A549 (cell line): ENCODE measurements at regions not wholly inside any gene's neighbourhood (a gene's known extent, or its start where the extent isn't known, plus 50 kb on each side); places are given as distances from the start of the nearest gene placed in this dataset.

Experiments
- ATAC-seq, 2 experiments: fragments of 200-7000 bp in 1 of 2; fragments of >200 bp in 1 of 2; cut with Nextera tagmentation in 1 of 2; cut with Tn5 transposase in 1 of 2; 3 replicates each; pipeline versions ENCODE4 v1.8.0 to v1.9.1; 2018 to 2020; ENCODE audit warnings: mild to moderate bottlenecking in 1 of 2, moderate library complexity in 1 of 2
- CTCF ChIA-PET: fragments of 300-600 bp; sonication (Branson Sonifier 250); formaldehyde crosslinking; extraction: SDS; loops from one replicate; lab custom pipeline; 2021; ENCODE audit warnings: antibody characterized with exemption, inconsistent platforms; lab: Yijun Ruan, JAX
- POLR2A ChIA-PET: fragments of 350-600 bp; formaldehyde crosslinking; extraction: SDS; loops from one replicate; lab custom pipeline; 2021; ENCODE audit warnings: antibody characterized with exemption, inconsistent platforms; lab: Yijun Ruan, JAX
- DNase-seq, 2 experiments: peaks; one replicate each; pipeline versions ENCODE4 v3.0.0 to v3.0.0-alpha.2; 2011 to 2016; ENCODE audit warnings: low read depth in 1 of 2, low spot score in 1 of 2
- FAIRE-seq: peaks from 2 replicates; lab custom pipeline; 2011; peaks lifted over from hg19 to GRCh38; lab: Jason Lieb, UNC
- H3K27ac ChIP-seq, 2 experiments: fragments of >200 bp; sonication (Bioruptor Twin); formaldehyde crosslinking; 3 replicates each; pipeline ENCODE4 v1.5.1; 2016 to 2017
- H3K4me1 ChIP-seq: fragments of >200 bp; sonication (Bioruptor Twin); formaldehyde crosslinking; 3 replicates; pipeline ENCODE4 v1.6.1; 2016
- H3K4me2 ChIP-seq: fragments of >200 bp; sonication (Bioruptor Twin); formaldehyde crosslinking; 3 replicates; pipeline ENCODE4 v1.6.1; 2016
- H3K4me3 ChIP-seq: fragments of >200 bp; sonication (Bioruptor Twin); formaldehyde crosslinking; 3 replicates; pipeline ENCODE4 v1.5.1; 2016
- H3K9me3 ChIP-seq: fragments of >200 bp; sonication (Bioruptor Twin); formaldehyde crosslinking; 3 replicates; pipeline ENCODE4 v1.6.1; 2016
- BHLHE40 ChIP-seq: IDR thresholded peaks from 2 replicates; pipeline ENCODE4 v1.6.1; 2012; ENCODE audit warnings: low read depth, low read length, inconsistent platforms
- CBX2 ChIP-seq: fragments of 200-600 bp; sonication (generic); IDR thresholded peaks from 2 replicates; pipeline ENCODE4 v1.6.1; 2016; ENCODE audit warnings: low read depth, mild to moderate bottlenecking, borderline replicate concordance
- CBX8 ChIP-seq: fragments of 200-600 bp; sonication (generic); IDR thresholded peaks from 2 replicates; pipeline ENCODE4 v1.6.1; 2016
- CEBPB ChIP-seq, 2 experiments: fragments of >200 bp in 1 of 2; sonication (Bioruptor Twin) in 1 of 2; formaldehyde crosslinking in 1 of 2; IDR thresholded peaks; 2 replicates each; pipeline ENCODE4 v1.6.1; 2012 to 2016
- CHD2 ChIP-seq: fragments of 150-350 bp; IDR thresholded peaks from 2 replicates; pipeline ENCODE4 v1.6.1; 2014; ENCODE audit warnings: low read length; ENCODE audit not compliant: partially characterized antibody
- CHD4 ChIP-seq: fragments of 200-600 bp; sonication (generic); IDR thresholded peaks from 2 replicates; pipeline ENCODE4 v1.6.1; 2016; ENCODE audit warnings: antibody characterized with exemption, mild to moderate bottlenecking, borderline replicate concordance
- EP300 ChIP-seq, 2 experiments: fragments of >200 bp; sonication (Bioruptor Twin); formaldehyde crosslinking; IDR thresholded peaks; 2 replicates in 1 of 2; 3 replicates in 1 of 2; pipeline ENCODE4 v1.6.1; 2016 to 2017
- HOXB13 ChIP-seq: fragments of 250-450 bp; sonication (Bioruptor Pico); IDR thresholded peaks from 2 replicates; pipeline ENCODE4 v1.5.0; 2020; ENCODE audit warnings: low read depth, mild to moderate bottlenecking, moderate library complexity
- JUN ChIP-seq, 2 experiments: fragments of >200 bp; sonication (Bioruptor Twin); formaldehyde crosslinking; IDR thresholded peaks; 2 replicates in 1 of 2; 3 replicates in 1 of 2; pipeline ENCODE4 v1.6.1; 2016 to 2017
- JUNB ChIP-seq: fragments of >200 bp; sonication (Bioruptor Twin); formaldehyde crosslinking; IDR thresholded peaks from 2 replicates; pipeline ENCODE4 v1.6.1; 2016
- KDM1A ChIP-seq: fragments of 200-600 bp; sonication (generic); IDR thresholded peaks from 2 replicates; pipeline ENCODE4 v1.6.1; 2016; ENCODE audit warnings: low read depth, mild to moderate bottlenecking
- MAFK ChIP-seq: fragments of 450-650 bp; IDR thresholded peaks from 2 replicates; pipeline ENCODE4 v1.6.1; 2014; ENCODE audit not compliant: partially characterized antibody
- NFE2L2 ChIP-seq: fragments of 150-350 bp; conservative IDR thresholded peaks from 2 replicates; pipeline ENCODE4 v1.6.1; 2014; ENCODE audit warnings: low read length
- NR3C1 ChIP-seq: fragments of >200 bp; sonication (Bioruptor Twin); formaldehyde crosslinking; IDR thresholded peaks from 3 replicates; pipeline ENCODE4 v1.6.1; 2017
- PHF8 ChIP-seq: fragments of 200-600 bp; sonication (generic); IDR thresholded peaks from 2 replicates; pipeline ENCODE4 v1.6.1; 2016; ENCODE audit warnings: low read depth, mild to moderate bottlenecking, antibody characterized with exemption, moderate library complexity, borderline replicate concordance
- POLR2A ChIP-seq: IDR thresholded peaks from 2 replicates; pipeline ENCODE4 v1.6.1; 2012; ENCODE audit warnings: mild to moderate bottlenecking, low read length
- RAD21 ChIP-seq, 2 experiments: fragments of >200 bp in 1 of 2; sonication (Bioruptor Twin) in 1 of 2; formaldehyde crosslinking in 1 of 2; IDR thresholded peaks in 1 of 2; conservative IDR thresholded peaks in 1 of 2; 2 replicates in 1 of 2; 3 replicates in 1 of 2; pipeline ENCODE4 v1.6.1; 2012 to 2018; ENCODE audit warnings: inconsistent platforms in 1 of 2
- RARB ChIP-seq: fragments of 250-450 bp; sonication (Bioruptor Pico); IDR thresholded peaks from 2 replicates; pipeline ENCODE4 v1.8.0; 2021; ENCODE audit warnings: mild to moderate bottlenecking, moderate library complexity
- RFX5 ChIP-seq: fragments of 450-650 bp; IDR thresholded peaks from 2 replicates; pipeline ENCODE4 v1.7.1; 2014; ENCODE audit warnings: antibody characterized with exemption, mild to moderate bottlenecking, moderate library complexity
- RNF2 ChIP-seq: fragments of 200-600 bp; sonication (generic); IDR thresholded peaks from 2 replicates; pipeline ENCODE4 v1.6.1; 2016; ENCODE audit warnings: low read depth, mild to moderate bottlenecking, antibody characterized with exemption, moderate library complexity, borderline replicate concordance
- SREBF2 ChIP-seq: fragments of 450-650 bp; IDR thresholded peaks from 2 replicates; pipeline ENCODE4 v1.6.1; 2014; ENCODE audit warnings: mild to moderate bottlenecking, moderate library complexity
- TFCP2L1 ChIP-seq: fragments of 250-450 bp; sonication (Bioruptor Pico); IDR thresholded peaks from 2 replicates; pipeline ENCODE4 v1.5.0; 2021; ENCODE audit warnings: mild to moderate bottlenecking
- TP53 ChIP-seq: fragments of 250-450 bp; sonication (Bioruptor Pico); IDR thresholded peaks from 2 replicates; pipeline ENCODE4 v1.5.0; 2021; ENCODE audit warnings: mild to moderate bottlenecking, moderate library complexity
- ZFP36 ChIP-seq: fragments of 450-650 bp; IDR thresholded peaks from 2 replicates; pipeline ENCODE4 v1.6.1; 2014; ENCODE audit warnings: borderline replicate concordance; ENCODE audit not compliant: partially characterized antibody
- ZSCAN20 ChIP-seq: fragments of 250-450 bp; sonication (Bioruptor Pico); IDR thresholded peaks from 2 replicates; pipeline ENCODE4 v1.8.0; 2022; ENCODE audit warnings: mild to moderate bottlenecking, moderate library complexity
- WGBS: methylation state at CpG from one replicate; pipeline ENCODE4 v1.1.6; 2017; ENCODE audit errors: missing lambda C conversion rate; 5-methylcytosine and 5-hydroxymethylcytosine counted together
- TF ChIP-seq, protein P1 (sequence below): IDR thresholded peaks from 2 replicates; pipeline ENCODE4 v1.6.1; 2012
- TF ChIP-seq, protein P2 (sequence below): IDR thresholded peaks from 2 replicates; pipeline ENCODE4 v1.6.1; 2012; ENCODE audit warnings: low read depth, borderline replicate concordance
- TF ChIP-seq, protein P3 (sequence below): fragments of >200 bp; sonication (Bioruptor Twin); formaldehyde crosslinking; IDR thresholded peaks from 3 replicates; pipeline ENCODE4 v1.6.1; 2016
- TF ChIP-seq, protein P4 (sequence below): fragments of 200-600 bp; sonication (generic); IDR thresholded peaks from 2 replicates; pipeline ENCODE4 v1.6.1; 2016; ENCODE audit warnings: antibody characterized with exemption, mild to moderate bottlenecking, moderate library complexity
- TF ChIP-seq, protein P5 (sequence below): fragments of >200 bp; sonication (Bioruptor Twin); formaldehyde crosslinking; IDR thresholded peaks from 2 replicates; pipeline ENCODE4 v1.6.1; 2016
- TF ChIP-seq, protein P6 (sequence below): fragments of 150-350 bp; IDR thresholded peaks from 2 replicates; pipeline ENCODE4 v1.6.1; 2014; ENCODE audit warnings: low read depth, mild to moderate bottlenecking, low read length
- TF ChIP-seq, protein P7 (sequence below): IDR thresholded peaks from 2 replicates; pipeline ENCODE4 v1.6.1; 2012

DNA sequence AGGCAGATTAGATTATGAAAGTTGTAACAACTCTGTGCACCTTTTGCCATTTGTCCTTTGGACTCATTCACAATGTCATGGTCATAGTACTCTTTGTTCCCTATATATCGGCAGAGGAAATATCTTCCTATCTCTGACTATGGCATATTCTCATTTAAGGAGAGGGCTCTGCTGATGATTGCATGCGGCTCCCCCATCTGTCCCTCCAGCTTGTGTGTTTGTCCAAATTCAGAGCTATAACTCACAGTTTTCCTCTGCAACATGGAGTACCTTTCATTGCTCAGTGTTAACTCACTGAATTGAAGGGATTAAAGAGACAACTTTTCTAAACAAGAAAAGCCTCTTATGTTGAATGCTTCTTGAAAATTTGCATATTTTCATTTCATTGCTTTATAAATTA, 145.5 kb downstream of the OTUD1 start:
- H3K9me3 ChIP-seq, result no peaks in the 10 kb centered on the region
- no peak for DNase-seq
- no peak overlapping the region for H3K4me2 ChIP-seq
- H3K4me1 ChIP-seq, result no peaks in the 10 kb centered on the region
- no peak for ATAC-seq
- POLR2A ChIA-PET, result no interaction called here
- CTCF ChIA-PET, result interaction anchor here (1.4 kb wide), 1 partner anchor 55 kb away, joined by 3 read pairs; no protein-coding TSS in a partner anchor
- no peak overlapping the region for H3K4me3 ChIP-seq
- 62% methylated on average over 2 of the region's 2 CpGs for WGBS
- no peak for TF ChIP-seq TFCP2L1 (CRISPR knock-in tag)
- TF ChIP-seq TP53 (CRISPR knock-in tag), result no peak
- no peak for TF ChIP-seq JUN (IDR thresholded peaks at IDR 0.05)
- TF ChIP-seq, protein P1, sequence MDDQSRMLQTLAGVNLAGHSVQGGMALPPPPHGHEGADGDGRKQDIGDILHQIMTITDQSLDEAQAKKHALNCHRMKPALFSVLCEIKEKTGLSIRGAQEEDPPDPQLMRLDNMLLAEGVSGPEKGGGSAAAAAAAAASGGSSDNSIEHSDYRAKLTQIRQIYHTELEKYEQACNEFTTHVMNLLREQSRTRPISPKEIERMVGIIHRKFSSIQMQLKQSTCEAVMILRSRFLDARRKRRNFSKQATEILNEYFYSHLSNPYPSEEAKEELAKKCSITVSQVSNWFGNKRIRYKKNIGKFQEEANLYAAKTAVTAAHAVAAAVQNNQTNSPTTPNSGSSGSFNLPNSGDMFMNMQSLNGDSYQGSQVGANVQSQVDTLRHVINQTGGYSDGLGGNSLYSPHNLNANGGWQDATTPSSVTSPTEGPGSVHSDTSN, result no peak
- TF ChIP-seq NR3C1, result no peak
- no peak for TF ChIP-seq BHLHE40
- no peak for TF ChIP-seq CBX2
- TF ChIP-seq RNF2, result no peak
- no peak for TF ChIP-seq KDM1A
- TF ChIP-seq, protein P2, sequence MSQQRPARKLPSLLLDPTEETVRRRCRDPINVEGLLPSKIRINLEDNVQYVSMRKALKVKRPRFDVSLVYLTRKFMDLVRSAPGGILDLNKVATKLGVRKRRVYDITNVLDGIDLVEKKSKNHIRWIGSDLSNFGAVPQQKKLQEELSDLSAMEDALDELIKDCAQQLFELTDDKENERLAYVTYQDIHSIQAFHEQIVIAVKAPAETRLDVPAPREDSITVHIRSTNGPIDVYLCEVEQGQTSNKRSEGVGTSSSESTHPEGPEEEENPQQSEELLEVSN, result no peak
- no peak for TF ChIP-seq SREBF2
- TF ChIP-seq, protein P3, sequence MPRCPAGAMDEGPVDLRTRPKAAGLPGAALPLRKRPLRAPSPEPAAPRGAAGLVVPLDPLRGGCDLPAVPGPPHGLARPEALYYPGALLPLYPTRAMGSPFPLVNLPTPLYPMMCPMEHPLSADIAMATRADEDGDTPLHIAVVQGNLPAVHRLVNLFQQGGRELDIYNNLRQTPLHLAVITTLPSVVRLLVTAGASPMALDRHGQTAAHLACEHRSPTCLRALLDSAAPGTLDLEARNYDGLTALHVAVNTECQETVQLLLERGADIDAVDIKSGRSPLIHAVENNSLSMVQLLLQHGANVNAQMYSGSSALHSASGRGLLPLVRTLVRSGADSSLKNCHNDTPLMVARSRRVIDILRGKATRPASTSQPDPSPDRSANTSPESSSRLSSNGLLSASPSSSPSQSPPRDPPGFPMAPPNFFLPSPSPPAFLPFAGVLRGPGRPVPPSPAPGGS, result no peak
- TF ChIP-seq ZSCAN20 (CRISPR knock-in tag), result no peak
- no peak for TF ChIP-seq NFE2L2
- no peak for TF ChIP-seq MAFK
- TF ChIP-seq RAD21 (conservative IDR thresholded peaks at IDR 0.05 in 1 of 2, IDR thresholded peaks at IDR 0.05 in 1 of 2), result no peak
- TF ChIP-seq PHF8, result no peak
- TF ChIP-seq CBX8, result no peak
- no peak for TF ChIP-seq JUNB
- no peak for TF ChIP-seq ZFP36
- H3K27ac ChIP-seq, result no peak overlapping the region
- no peak for FAIRE-seq

DNA sequence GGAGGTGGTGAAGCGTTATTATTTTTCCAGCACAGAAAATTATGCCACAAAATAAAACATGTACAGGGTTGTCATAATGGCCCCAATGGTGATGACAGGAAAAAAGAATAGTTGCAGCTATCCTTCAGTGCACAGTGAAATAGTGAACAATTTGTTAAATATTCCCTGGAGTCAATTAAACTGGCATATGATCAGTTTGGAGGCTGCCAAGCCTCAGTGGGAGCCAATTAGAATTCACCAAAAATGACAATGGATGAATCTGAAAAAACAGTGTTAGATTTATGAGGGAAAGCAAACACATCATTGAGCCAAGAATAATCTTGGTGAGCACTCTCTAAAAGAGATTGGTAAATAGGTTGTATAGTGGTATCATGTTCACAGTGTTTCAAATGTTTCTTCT, 146.3 kb downstream of the OTUD1 start:
- ATAC-seq (no peak), DNase-seq (no peak), FAIRE-seq (no peak)
- no peaks in the 10 kb centered on the region for H3K9me3 ChIP-seq
- no peak overlapping the region for H3K27ac ChIP-seq
- H3K4me3 ChIP-seq, result no peak overlapping the region
- TF ChIP-seq CHD4 (no peak), RFX5 (no peak), RARB (no peak), CEBPB (IDR thresholded peaks at IDR 0.05) (no peak), CHD2 (no peak), PHF8 (no peak), HOXB13 (no peak), POLR2A (no peak), CBX8 (no peak), EP300 (IDR thresholded peaks at IDR 0.05) (no peak), RNF2 (no peak), BHLHE40 (no peak), MAFK (no peak)
- TF ChIP-seq, protein P4, sequence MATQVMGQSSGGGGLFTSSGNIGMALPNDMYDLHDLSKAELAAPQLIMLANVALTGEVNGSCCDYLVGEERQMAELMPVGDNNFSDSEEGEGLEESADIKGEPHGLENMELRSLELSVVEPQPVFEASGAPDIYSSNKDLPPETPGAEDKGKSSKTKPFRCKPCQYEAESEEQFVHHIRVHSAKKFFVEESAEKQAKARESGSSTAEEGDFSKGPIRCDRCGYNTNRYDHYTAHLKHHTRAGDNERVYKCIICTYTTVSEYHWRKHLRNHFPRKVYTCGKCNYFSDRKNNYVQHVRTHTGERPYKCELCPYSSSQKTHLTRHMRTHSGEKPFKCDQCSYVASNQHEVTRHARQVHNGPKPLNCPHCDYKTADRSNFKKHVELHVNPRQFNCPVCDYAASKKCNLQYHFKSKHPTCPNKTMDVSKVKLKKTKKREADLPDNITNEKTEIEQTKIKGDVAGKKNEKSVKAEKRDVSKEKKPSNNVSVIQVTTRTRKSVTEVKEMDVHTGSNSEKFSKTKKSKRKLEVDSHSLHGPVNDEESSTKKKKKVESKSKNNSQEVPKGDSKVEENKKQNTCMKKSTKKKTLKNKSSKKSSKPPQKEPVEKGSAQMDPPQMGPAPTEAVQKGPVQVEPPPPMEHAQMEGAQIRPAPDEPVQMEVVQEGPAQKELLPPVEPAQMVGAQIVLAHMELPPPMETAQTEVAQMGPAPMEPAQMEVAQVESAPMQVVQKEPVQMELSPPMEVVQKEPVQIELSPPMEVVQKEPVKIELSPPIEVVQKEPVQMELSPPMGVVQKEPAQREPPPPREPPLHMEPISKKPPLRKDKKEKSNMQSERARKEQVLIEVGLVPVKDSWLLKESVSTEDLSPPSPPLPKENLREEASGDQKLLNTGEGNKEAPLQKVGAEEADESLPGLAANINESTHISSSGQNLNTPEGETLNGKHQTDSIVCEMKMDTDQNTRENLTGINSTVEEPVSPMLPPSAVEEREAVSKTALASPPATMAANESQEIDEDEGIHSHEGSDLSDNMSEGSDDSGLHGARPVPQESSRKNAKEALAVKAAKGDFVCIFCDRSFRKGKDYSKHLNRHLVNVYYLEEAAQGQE, result no peak
- TF ChIP-seq, protein P5, sequence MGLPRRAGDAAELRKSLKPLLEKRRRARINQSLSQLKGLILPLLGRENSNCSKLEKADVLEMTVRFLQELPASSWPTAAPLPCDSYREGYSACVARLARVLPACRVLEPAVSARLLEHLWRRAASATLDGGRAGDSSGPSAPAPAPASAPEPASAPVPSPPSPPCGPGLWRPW, result no peak
- TF ChIP-seq, protein P6, sequence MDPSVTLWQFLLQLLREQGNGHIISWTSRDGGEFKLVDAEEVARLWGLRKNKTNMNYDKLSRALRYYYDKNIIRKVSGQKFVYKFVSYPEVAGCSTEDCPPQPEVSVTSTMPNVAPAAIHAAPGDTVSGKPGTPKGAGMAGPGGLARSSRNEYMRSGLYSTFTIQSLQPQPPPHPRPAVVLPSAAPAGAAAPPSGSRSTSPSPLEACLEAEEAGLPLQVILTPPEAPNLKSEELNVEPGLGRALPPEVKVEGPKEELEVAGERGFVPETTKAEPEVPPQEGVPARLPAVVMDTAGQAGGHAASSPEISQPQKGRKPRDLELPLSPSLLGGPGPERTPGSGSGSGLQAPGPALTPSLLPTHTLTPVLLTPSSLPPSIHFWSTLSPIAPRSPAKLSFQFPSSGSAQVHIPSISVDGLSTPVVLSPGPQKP, result no peak
- TF ChIP-seq, protein P7, sequence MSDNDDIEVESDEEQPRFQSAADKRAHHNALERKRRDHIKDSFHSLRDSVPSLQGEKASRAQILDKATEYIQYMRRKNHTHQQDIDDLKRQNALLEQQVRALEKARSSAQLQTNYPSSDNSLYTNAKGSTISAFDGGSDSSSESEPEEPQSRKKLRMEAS, result no peak
- H3K4me1 ChIP-seq, result no peaks in the 10 kb centered on the region
- ChIA-PET POLR2A (no interaction called here), CTCF (interaction anchor here (1.4 kb wide), 1 partner anchor 56 kb away, joined by 3 read pairs; no protein-coding TSS in a partner anchor)
- WGBS, result 24% methylated on average over 1 of the region's 1 CpG
- no peak overlapping the region for H3K4me2 ChIP-seq
